Astrocyte (in vitro differentiated cells and primary cell): ENCODE measurements at regions not wholly inside any gene's neighbourhood (a gene's known extent, or its start where the extent isn't known, plus 50 kb on each side); places are given as distances from the start of the nearest gene placed in this dataset.

Experiments used
- DNase-seq: peaks from one replicate; pipeline ENCODE4 v3.0.0-alpha.2; 2010; ENCODE audit warnings: low read depth
- FAIRE-seq: peaks from 2 replicates; lab custom pipeline; 2011; peaks lifted over from hg19 to GRCh38; lab: Jason Lieb, UNC
- H2AFZ ChIP-seq: 2 replicates; pipeline ENCODE4 v1.6.0; 2012; ENCODE audit warnings: low read depth, low read length, inconsistent platforms
- H3K27ac ChIP-seq: 2 replicates; pipeline ENCODE4 v1.5.1; 2011; ENCODE audit warnings: low read depth, low read length, inconsistent platforms
- H3K27me3 ChIP-seq: 2 replicates; pipeline ENCODE4 v1.6.0; 2011; ENCODE audit warnings: low read length, inconsistent platforms; ENCODE audit not compliant: insufficient read depth
- H3K36me3 ChIP-seq: 2 replicates; pipeline ENCODE4 v1.5.1; 2011; ENCODE audit warnings: low read length, inconsistent platforms; ENCODE audit not compliant: insufficient read depth
- H3K4me1 ChIP-seq: 2 replicates; pipeline ENCODE4 v1.5.1; 2011; ENCODE audit warnings: low read length, inconsistent platforms; ENCODE audit not compliant: insufficient read depth
- H3K4me2 ChIP-seq: 2 replicates; pipeline ENCODE4 v1.6.0; 2012; ENCODE audit warnings: low read length, inconsistent platforms
- H3K4me3 ChIP-seq: 2 replicates; pipeline ENCODE4 v1.5.1; 2011; ENCODE audit warnings: low read depth, mild to moderate bottlenecking, low read length, inconsistent platforms; ENCODE audit not compliant: insufficient read depth
- H3K79me2 ChIP-seq: 2 replicates; pipeline ENCODE4 v1.6.0; 2012; ENCODE audit warnings: mild to moderate bottlenecking, low read length, inconsistent platforms; ENCODE audit not compliant: insufficient read depth
- H3K9ac ChIP-seq: 2 replicates; pipeline ENCODE4 v1.6.0; 2012; ENCODE audit warnings: mild to moderate bottlenecking, low read length, inconsistent platforms
- H3K9me3 ChIP-seq: 2 replicates; pipeline ENCODE4 v1.5.1; 2012; ENCODE audit warnings: low read depth, mild to moderate bottlenecking, low read length, inconsistent platforms; ENCODE audit not compliant: insufficient read depth
- H4K20me1 ChIP-seq: 2 replicates; pipeline ENCODE4 v1.6.0; 2012; ENCODE audit warnings: low read length, inconsistent platforms; ENCODE audit not compliant: insufficient read depth
- H3K27ac Mint-ChIP-seq: one replicate; pipeline ENCODE4 v1.8.0; 2021; ENCODE audit warnings: mild to moderate bottlenecking, mixed read lengths; ENCODE audit not compliant: unreplicated experiment
- H3K27me3 Mint-ChIP-seq: one replicate; pipeline ENCODE4 v1.8.0; 2021; ENCODE audit warnings: low read depth, mixed read lengths; ENCODE audit not compliant: unreplicated experiment
- H3K36me3 Mint-ChIP-seq: one replicate; pipeline ENCODE4 v1.8.0; 2021; ENCODE audit warnings: low read depth, mixed read lengths; ENCODE audit not compliant: unreplicated experiment
- H3K4me1 Mint-ChIP-seq: one replicate; pipeline ENCODE4 v1.8.0; 2021; ENCODE audit warnings: low read depth, mixed read lengths; ENCODE audit not compliant: unreplicated experiment
- H3K4me3 Mint-ChIP-seq: one replicate; pipeline ENCODE4 v1.8.0; 2021; ENCODE audit warnings: mild to moderate bottlenecking, moderate library complexity, mixed read lengths; ENCODE audit not compliant: unreplicated experiment
- H3K9me3 Mint-ChIP-seq: one replicate; pipeline ENCODE4 v1.8.0; 2021; ENCODE audit warnings: mild to moderate bottlenecking, mixed read lengths; ENCODE audit not compliant: unreplicated experiment
- EZH2 ChIP-seq: IDR thresholded peaks from 2 replicates; pipeline ENCODE4 v1.6.1; 2012; ENCODE audit warnings: mild to moderate bottlenecking, low read length, inconsistent platforms; ENCODE audit not compliant: insufficient read depth
- TF ChIP-seq, protein P1 (sequence below): IDR thresholded peaks from 2 replicates; pipeline ENCODE4 v1.5.1; 2011; ENCODE audit warnings: low read depth, mild to moderate bottlenecking, inconsistent platforms, low read length, moderate library complexity; ENCODE audit not compliant: insufficient read depth

DNA sequence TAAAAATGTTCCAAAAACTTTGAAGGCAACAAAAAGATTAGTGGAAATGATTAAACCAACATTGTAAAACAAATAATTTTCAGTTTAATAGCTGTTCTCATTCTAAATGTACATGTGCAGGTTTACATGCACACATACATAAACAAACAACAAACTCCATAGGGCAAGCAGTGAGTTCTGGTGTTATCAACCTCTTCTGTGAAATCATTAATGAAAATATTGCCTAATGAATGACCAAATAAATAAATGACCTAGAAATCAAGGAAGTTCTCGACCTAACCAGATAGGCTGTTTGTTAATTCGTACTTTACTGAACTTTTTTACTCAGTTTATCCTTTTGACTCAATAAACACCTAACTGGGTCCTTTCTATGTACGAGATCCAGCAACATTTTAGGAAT is 165.5 kb upstream of the RORB start:
- H2AFZ ChIP-seq: no peak overlapping the region
- DNase-seq: no peak
- no peaks in the 10 kb centered on the region for H3K4me1 ChIP-seq
- TF ChIP-seq, protein P1, sequence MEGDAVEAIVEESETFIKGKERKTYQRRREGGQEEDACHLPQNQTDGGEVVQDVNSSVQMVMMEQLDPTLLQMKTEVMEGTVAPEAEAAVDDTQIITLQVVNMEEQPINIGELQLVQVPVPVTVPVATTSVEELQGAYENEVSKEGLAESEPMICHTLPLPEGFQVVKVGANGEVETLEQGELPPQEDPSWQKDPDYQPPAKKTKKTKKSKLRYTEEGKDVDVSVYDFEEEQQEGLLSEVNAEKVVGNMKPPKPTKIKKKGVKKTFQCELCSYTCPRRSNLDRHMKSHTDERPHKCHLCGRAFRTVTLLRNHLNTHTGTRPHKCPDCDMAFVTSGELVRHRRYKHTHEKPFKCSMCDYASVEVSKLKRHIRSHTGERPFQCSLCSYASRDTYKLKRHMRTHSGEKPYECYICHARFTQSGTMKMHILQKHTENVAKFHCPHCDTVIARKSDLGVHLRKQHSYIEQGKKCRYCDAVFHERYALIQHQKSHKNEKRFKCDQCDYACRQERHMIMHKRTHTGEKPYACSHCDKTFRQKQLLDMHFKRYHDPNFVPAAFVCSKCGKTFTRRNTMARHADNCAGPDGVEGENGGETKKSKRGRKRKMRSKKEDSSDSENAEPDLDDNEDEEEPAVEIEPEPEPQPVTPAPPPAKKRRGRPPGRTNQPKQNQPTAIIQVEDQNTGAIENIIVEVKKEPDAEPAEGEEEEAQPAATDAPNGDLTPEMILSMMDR: no peak
- no peak for TF ChIP-seq EZH2
- H3K79me2 ChIP-seq: no peaks in the 10 kb centered on the region
- Mint-ChIP-seq H3K36me3 (no peaks in the 10 kb centered on the region), H3K27me3 (no peaks in the 10 kb centered on the region), H3K4me3 (no peak overlapping the region), H3K27ac (no peak overlapping the region), H3K4me1 (no peaks in the 10 kb centered on the region), H3K9me3 (no peaks in the 10 kb centered on the region)
- H3K27me3 ChIP-seq: no peaks in the 10 kb centered on the region
- no peaks in the 10 kb centered on the region for H4K20me1 ChIP-seq
- no peak overlapping the region for H3K27ac ChIP-seq
- H3K9ac ChIP-seq: no peak overlapping the region
- no peak overlapping the region for H3K4me2 ChIP-seq
- H3K4me3 ChIP-seq: no peak overlapping the region
- FAIRE-seq: no peak
- no peaks in the 10 kb centered on the region for H3K9me3 ChIP-seq
- H3K36me3 ChIP-seq: no peaks in the 10 kb centered on the region

DNA sequence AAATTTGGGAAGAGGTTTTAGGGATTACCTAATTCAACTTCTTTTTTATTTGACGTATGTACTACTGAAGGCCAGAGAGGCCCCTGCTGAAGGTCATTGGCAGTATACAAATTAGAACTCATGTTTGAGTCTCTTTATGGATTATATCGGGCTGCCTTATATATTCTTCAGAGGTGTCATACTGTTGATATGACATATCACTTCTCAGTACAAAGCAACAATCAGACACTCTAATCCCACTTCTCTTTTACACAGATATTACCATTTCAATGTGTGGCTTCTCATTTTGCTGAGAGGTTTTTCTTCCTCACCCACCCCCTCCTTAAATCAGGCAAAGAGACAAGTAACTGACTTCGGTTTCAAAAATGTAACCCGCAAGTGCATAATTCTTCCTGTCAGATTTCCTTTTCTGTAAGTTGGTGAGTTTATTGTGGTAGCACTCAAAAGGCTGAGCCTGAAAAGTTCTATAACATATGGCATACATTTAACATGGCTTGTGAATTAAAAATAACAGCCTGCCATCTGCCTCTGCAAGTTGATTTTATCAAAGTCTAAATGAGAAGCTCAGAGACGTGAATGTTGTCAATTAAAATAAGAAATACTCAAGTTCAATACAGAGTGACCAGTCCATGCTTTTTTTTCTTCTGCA is 163.6 kb upstream of the RORB start:
- H4K20me1 ChIP-seq: no peaks in the 10 kb centered on the region
- Mint-ChIP-seq H3K4me1 (no peaks in the 10 kb centered on the region), H3K9me3 (no peaks in the 10 kb centered on the region), H3K27me3 (no peaks in the 10 kb centered on the region), H3K27ac (no peak overlapping the region), H3K4me3 (no peak overlapping the region), H3K36me3 (no peaks in the 10 kb centered on the region)
- no peaks in the 10 kb centered on the region for H3K36me3 ChIP-seq
- TF ChIP-seq, protein P1: no peak
- no peak for TF ChIP-seq EZH2
- no peaks in the 10 kb centered on the region for H3K79me2 ChIP-seq
- H3K27ac ChIP-seq: no peak overlapping the region
- H3K9ac ChIP-seq: no peak overlapping the region
- H3K4me3 ChIP-seq: no peak overlapping the region
- no peak overlapping the region for H2AFZ ChIP-seq
- FAIRE-seq: no peak
- no peak for DNase-seq
- H3K4me2 ChIP-seq: no peak overlapping the region
- H3K9me3 ChIP-seq: no peaks in the 10 kb centered on the region
- H3K4me1 ChIP-seq: no peaks in the 10 kb centered on the region
- H3K27me3 ChIP-seq: no peaks in the 10 kb centered on the region

DNA sequence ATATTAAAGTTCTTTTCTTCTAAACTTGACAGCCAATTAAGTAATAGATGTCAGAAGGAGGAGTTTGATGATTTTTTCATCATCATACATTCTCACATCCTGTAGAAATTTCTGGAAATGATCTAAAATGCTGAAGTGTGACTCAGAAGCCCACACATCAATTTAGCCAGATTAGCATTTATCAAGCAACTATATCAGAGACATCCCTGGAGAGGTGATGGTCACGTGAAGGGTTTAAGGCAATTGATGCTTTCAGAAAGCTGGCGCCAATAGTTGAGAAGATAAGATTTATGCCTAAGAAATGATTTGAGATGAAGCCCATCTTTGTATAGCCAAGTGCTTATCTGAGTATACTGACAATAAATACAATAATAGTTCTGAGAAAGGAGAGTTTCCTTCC is 162.9 kb upstream of the RORB start:
- no peak overlapping the region for H3K4me2 ChIP-seq
- H3K9me3 ChIP-seq: no peaks in the 10 kb centered on the region
- H3K27me3 ChIP-seq: no peaks in the 10 kb centered on the region
- H3K4me3 ChIP-seq: no peak overlapping the region
- no peak for TF ChIP-seq EZH2
- TF ChIP-seq, protein P1: no peak
- H3K27ac Mint-ChIP-seq: no peak overlapping the region
- H3K9me3 Mint-ChIP-seq: no peaks in the 10 kb centered on the region
- H2AFZ ChIP-seq: no peak overlapping the region
- no peaks in the 10 kb centered on the region for H3K36me3 ChIP-seq
- DNase-seq: no peak
- no peak overlapping the region for H3K4me3 Mint-ChIP-seq
- no peak for FAIRE-seq
- H4K20me1 ChIP-seq: no peaks in the 10 kb centered on the region
- H3K4me1 Mint-ChIP-seq: no peaks in the 10 kb centered on the region
- H3K79me2 ChIP-seq: no peaks in the 10 kb centered on the region
- H3K27ac ChIP-seq: no peak overlapping the region
- no peak overlapping the region for H3K9ac ChIP-seq
- H3K27me3 Mint-ChIP-seq: no peaks in the 10 kb centered on the region
- H3K36me3 Mint-ChIP-seq: no peaks in the 10 kb centered on the region
- H3K4me1 ChIP-seq: no peaks in the 10 kb centered on the region
